Activated naive CD4-positive, alpha-beta T cell treated with anti-CD3 and anti-CD28 coated beads, Interleukin-2, amount 50 U/mL, for 24 hours (primary cell): ENCODE measurements at regions not wholly inside any gene's neighbourhood (a gene's known extent, or its start where the extent isn't known, plus 50 kb on each side); places are given as distances from the start of the nearest gene placed in this dataset.
"Not testable (repeated sequence)": the region's sequence is repeated elsewhere in the genome, so short reads cannot be mapped to it uniquely, and the experiment has no call there.

Experiments used
- H3K27ac Mint-ChIP-seq: one replicate; pipeline ENCODE4 v1.8.0; 2021; ENCODE audit warnings: mild to moderate bottlenecking, mixed read lengths
- H3K27me3 Mint-ChIP-seq: one replicate; pipeline ENCODE4 v1.8.0; 2021; ENCODE audit warnings: mixed read lengths
- H3K36me3 Mint-ChIP-seq: one replicate; pipeline ENCODE4 v1.8.0; 2021; ENCODE audit warnings: mixed read lengths
- H3K4me1 Mint-ChIP-seq: one replicate; pipeline ENCODE4 v1.8.0; 2021; ENCODE audit warnings: mixed read lengths
- H3K4me3 Mint-ChIP-seq: one replicate; pipeline ENCODE4 v1.8.0; 2021; ENCODE audit warnings: mild to moderate bottlenecking, mixed read lengths
- H3K9me3 Mint-ChIP-seq: one replicate; pipeline ENCODE4 v1.8.0; 2021; ENCODE audit warnings: mixed read lengths

DNA sequence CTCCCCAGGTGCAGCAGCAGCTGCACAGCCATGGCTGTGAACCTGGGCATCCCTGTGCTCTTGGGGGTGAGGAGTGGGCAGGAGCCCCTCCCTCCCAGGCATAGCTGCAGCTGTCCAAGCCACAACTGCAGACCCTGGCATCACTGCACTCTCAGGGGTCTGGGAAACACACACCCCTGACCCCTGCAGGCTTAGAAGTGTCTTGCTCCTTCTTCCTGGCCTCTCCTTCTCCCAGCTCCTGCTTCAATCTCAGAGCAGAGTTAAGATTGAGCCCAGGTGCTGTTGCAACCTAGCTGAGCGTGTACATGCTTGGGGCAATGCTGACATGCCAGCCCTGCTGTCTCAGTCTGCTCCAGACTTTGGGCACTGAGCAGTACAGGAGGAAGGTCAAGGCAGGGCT is 833.6 kb downstream of the FLRT2 start:
- no peaks in the 10 kb centered on the region for H3K27me3 Mint-ChIP-seq
- H3K4me1 Mint-ChIP-seq: no peaks in the 10 kb centered on the region
- no peaks in the 10 kb centered on the region for H3K36me3 Mint-ChIP-seq
- H3K4me3 Mint-ChIP-seq: no peak overlapping the region
- H3K27ac Mint-ChIP-seq: no peak overlapping the region
- no peaks in the 10 kb centered on the region for H3K9me3 Mint-ChIP-seq

DNA sequence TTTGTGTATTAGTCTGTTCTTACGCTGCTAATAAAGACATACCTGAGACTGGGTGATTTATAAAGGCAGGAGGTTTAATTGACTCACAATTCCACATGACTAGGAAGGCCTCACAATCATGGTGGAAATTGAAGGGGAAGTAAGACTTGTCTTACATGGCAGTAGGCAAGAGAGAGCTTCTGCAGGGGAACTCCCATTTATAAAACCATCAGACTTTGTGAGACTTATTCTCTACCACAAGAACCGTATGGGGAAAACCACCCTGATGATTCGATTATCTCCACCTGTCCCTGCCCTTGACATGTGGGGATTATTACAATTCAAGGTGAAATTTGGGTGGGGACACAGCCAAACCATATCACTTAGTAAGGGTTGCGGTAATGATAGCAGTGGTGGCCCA is 833.1 kb downstream of the FLRT2 start:
- Mint-ChIP-seq H3K27me3 (no peaks in the 10 kb centered on the region), H3K36me3 (no peaks in the 10 kb centered on the region), H3K4me3 (no peak overlapping the region), H3K4me1 (no peaks in the 10 kb centered on the region), H3K27ac (no peak overlapping the region), H3K9me3 (no peaks in the 10 kb centered on the region)

DNA sequence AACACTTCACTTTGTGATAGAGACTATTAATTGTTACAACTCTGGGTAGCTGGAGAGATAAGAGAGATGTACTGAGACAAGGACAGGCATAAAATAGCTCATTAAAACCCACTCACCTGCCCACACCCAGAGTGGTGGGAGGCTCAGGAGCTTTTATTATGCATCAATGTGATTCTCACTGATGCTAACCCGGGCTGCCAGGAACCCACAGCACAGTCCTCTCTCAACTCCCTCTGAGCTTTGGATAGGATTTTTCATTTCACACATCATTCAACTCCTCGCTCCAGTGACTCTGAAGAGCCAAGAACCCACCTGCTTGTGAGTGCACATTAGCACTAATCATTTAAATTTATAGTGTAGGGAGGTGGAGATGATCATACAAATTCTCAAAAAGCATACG is 827.9 kb downstream of the FLRT2 start:
- Mint-ChIP-seq H3K4me1 (no peaks in the 10 kb centered on the region), H3K9me3 (no peaks in the 10 kb centered on the region), H3K27me3 (no peaks in the 10 kb centered on the region), H3K4me3 (no peak overlapping the region), H3K36me3 (no peaks in the 10 kb centered on the region), H3K27ac (no peak overlapping the region)

DNA sequence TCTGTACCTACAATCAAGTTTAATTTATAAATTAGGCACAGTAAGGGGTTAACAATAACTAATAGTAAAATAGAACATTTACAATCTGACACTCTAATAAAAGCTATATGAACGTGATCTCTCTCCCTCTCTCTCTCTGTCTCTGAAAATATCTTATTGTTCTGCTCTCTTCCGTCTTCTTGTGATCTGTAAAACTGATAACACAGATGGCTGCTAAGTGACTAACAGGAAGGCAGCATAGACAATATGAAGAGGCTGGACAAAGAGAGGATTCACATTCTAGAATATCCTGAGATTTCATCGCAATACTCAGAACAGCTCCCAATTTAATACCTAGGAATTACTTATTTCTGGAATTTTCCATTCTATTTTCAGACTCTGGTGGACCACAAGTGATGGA is 827.2 kb downstream of the FLRT2 start:
- Mint-ChIP-seq H3K27me3 (no peaks in the 10 kb centered on the region), H3K36me3 (no peaks in the 10 kb centered on the region), H3K4me3 (no peak overlapping the region), H3K4me1 (no peaks in the 10 kb centered on the region), H3K9me3 (no peaks in the 10 kb centered on the region), H3K27ac (no peak overlapping the region)

DNA sequence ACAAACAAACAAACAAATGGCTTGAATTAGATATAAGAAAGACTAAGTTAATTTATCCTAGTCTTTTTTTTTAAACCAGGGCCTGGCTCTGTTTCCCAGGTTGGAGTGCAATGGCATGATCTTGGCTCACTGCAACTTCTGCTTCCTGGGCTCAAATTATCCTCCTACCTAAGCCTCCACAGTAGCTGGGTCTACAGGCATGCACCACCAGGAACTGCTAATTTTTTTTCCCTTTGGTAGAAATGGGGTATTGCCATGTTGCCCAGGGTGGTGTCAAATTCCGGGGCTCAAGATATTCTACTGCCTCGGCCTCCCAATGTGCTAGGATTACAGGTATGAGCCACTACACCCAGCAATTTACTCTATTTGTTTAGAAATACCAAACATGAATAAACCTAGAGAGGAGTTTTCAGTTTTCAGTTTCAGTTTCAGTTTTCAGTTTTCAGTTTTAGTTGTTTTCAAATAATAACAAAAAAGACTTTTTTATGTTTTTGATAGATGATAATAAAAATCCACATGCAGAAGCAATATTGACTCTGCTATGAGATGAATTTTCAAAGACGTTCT is 817.0 kb downstream of the FLRT2 start:
- Mint-ChIP-seq H3K27me3 (no peaks in the 10 kb centered on the region), H3K4me1 (peaks cover 7% of the 10 kb centered on the region), H3K9me3 (peaks cover 5% of the 10 kb centered on the region), H3K27ac (no peak overlapping the region), H3K36me3 (no peaks in the 10 kb centered on the region), H3K4me3 (no peak overlapping the region)

DNA sequence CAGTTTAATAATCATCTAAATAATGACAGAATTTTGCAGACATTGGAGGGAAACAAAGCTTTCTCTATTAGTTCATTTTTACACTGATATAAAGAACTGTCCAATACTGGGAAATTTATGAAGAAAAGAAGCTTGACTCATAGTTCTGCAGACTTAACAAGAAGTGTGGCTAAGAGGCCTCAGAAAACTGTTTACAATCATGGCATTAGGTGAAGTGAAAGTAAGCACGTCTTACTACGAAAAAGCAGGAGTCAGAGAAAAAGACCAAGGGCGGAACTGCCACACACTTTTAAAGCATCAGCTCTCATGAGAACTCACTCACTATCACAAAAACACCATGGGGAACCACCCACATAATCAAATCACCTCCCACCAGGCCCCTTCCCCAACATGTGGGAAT is 804.4 kb downstream of the FLRT2 start:
- no peak overlapping the region for H3K27ac Mint-ChIP-seq
- no peaks in the 10 kb centered on the region for H3K36me3 Mint-ChIP-seq
- peaks cover 18% of the 10 kb centered on the region for H3K9me3 Mint-ChIP-seq
- no peaks in the 10 kb centered on the region for H3K4me1 Mint-ChIP-seq
- H3K4me3 Mint-ChIP-seq: no peak overlapping the region
- H3K27me3 Mint-ChIP-seq: no peaks in the 10 kb centered on the region

DNA sequence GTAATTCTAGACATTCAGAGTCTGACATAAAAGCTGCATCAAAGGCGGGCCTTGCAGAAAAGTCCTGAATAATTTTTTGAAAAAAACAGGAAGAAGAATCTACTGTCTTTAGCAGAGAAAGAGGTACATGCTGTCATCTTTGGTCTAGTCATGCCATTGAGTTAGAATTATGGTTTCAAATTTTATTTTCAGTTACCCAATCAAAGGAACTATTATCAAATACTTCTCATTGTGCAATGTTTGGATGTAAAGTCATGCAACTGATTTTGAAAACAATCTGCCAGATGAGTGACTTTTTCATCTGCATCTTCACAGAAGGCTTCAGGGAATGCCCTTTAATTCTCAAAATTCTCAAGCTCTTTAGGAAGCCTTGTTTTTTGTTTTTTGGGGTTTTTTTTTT is 803.5 kb downstream of the FLRT2 start:
- Mint-ChIP-seq H3K27me3 (no peaks in the 10 kb centered on the region), H3K9me3 (peaks cover 18% of the 10 kb centered on the region), H3K4me1 (no peaks in the 10 kb centered on the region), H3K36me3 (no peaks in the 10 kb centered on the region), H3K4me3 (no peak overlapping the region), H3K27ac (no peak overlapping the region)

DNA sequence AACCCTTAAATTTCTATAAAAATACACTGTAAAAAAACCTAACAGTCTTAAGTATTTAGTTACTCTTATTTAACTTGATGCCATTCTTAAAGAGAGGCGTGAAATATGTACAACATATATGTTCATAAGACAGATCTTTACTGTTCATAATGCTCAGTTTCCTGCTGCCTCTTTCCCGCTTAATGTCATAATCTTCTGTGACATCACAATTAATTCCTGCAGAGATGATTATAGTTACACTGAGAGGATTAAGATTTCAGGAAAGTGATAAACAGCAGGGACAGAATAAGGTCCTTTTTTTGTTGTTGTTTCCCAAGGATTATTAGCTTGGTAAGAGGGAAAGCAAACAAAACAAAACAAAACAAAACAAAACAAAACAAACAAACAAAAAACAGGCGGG is 801.4 kb downstream of the FLRT2 start:
- H3K4me3 Mint-ChIP-seq: no peak overlapping the region
- no peaks in the 10 kb centered on the region for H3K4me1 Mint-ChIP-seq
- H3K9me3 Mint-ChIP-seq: peaks cover 13% of the 10 kb centered on the region
- H3K27me3 Mint-ChIP-seq: no peaks in the 10 kb centered on the region
- H3K27ac Mint-ChIP-seq: no peak overlapping the region
- no peaks in the 10 kb centered on the region for H3K36me3 Mint-ChIP-seq

DNA sequence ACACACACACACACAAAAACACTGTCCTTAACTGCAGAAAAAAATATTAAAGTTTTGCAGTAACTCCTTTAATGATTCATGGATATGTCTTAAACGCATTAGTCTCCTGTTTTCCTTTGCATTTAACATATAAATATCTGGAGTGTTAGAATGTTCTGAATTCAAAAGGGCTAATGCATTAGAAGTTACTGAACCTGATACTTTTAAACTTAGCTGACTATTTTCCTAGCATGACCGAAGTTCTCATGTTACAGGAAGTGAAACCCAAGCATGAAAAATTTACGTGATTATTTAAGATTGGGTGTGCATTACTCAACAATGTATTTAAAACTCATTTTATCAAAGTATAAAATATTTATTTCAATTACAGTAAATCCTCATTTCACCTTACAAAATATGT is 791.2 kb downstream of the FLRT2 start:
- H3K4me1 Mint-ChIP-seq: no peaks in the 10 kb centered on the region
- H3K9me3 Mint-ChIP-seq: peaks cover 9% of the 10 kb centered on the region
- no peak overlapping the region for H3K27ac Mint-ChIP-seq
- H3K4me3 Mint-ChIP-seq: no peak overlapping the region
- H3K36me3 Mint-ChIP-seq: no peaks in the 10 kb centered on the region
- H3K27me3 Mint-ChIP-seq: no peaks in the 10 kb centered on the region

DNA sequence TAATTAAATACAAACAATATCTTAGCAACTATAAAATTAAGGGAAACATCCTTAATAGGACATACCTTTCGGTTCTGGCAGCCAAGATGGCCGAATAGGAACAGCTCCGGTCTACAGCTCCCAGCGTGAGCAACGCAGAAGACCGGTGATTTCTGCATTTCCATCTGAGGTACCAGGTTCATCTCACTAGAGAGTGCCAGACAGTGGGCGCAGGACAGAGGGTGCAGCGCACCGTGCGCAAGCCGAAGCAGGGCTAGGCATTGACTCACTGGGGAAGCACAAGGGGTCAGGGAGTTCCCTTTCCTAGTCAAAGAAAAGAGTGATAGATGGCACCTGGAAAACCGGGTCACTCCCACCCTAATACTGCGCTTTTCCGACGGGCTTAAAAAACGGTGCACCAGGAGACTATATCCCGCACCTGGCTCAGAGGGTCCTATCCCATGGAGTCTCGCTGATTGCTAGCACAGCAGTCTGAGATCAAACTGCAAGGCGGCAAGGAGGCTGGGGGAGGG is 782.3 kb downstream of the FLRT2 start:
- H3K27me3 Mint-ChIP-seq, H3K36me3 Mint-ChIP-seq, H3K4me3 Mint-ChIP-seq, H3K9me3 Mint-ChIP-seq, H3K27ac Mint-ChIP-seq, H3K4me1 Mint-ChIP-seq: not testable (repeated sequence)

DNA sequence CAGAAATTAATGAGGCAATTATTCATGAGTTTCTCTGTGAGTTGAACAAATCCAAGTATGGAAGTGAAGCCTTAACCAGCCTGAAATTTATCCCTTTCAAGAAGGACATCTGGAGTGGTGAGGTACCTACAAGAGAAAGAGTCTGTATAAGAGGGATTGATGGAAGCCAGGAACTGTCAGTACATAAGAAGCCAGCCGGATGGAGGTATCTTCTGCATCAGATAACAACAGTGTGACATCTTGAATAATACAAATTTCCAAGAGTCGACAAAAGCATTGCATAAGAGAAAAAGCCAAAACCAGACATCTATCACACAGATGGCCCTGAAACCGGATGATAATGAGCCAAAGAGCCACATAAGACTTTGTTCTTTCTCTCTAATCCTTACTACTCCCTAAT is 781.2 kb downstream of the FLRT2 start:
- Mint-ChIP-seq H3K9me3 (peaks cover 5% of the 10 kb centered on the region), H3K36me3 (no peaks in the 10 kb centered on the region), H3K4me3 (no peak overlapping the region), H3K27ac (no peak overlapping the region), H3K27me3 (no peaks in the 10 kb centered on the region), H3K4me1 (no peaks in the 10 kb centered on the region)

DNA sequence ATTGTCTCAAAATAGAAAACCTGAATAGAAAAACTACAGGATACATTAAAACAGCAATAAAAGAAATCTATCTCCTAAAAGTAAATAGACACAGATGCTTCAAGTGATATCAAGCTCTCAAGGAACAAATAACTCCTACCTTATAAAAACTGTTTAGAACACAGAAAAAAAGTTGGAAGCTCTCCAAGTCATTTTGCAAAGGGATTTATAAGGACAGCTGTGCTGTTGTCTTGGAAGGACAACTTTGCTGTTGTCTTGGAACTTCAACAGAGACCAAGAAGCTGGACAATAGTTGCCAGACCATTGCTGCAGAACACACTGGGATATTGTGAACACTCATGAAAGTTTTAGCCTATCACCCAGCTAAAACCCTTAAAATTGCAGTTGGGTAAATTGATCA is 780.7 kb downstream of the FLRT2 start:
- Mint-ChIP-seq H3K27ac (no peak overlapping the region), H3K4me1 (no peaks in the 10 kb centered on the region), H3K9me3 (peaks cover 5% of the 10 kb centered on the region), H3K36me3 (no peaks in the 10 kb centered on the region), H3K4me3 (no peak overlapping the region), H3K27me3 (no peaks in the 10 kb centered on the region)

DNA sequence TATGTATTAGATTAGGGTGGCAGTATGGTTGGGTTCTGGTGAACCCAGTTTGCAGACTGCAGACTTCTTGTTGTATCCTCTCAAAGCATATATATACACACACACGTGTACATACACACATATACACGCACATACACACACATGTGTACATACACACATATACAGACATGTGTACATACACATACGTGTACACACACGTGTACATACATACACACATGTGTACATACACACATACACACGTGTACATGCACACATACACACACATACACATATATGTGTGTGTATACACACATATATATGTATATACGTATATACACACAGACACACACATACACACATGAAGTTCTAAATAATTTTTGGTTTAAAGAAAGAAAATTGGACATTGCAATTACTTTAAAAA is 780.2 kb downstream of the FLRT2 start:
- H3K4me1 Mint-ChIP-seq: no peaks in the 10 kb centered on the region
- no peak overlapping the region for H3K4me3 Mint-ChIP-seq
- H3K9me3 Mint-ChIP-seq: peaks cover 5% of the 10 kb centered on the region
- H3K27me3 Mint-ChIP-seq: no peaks in the 10 kb centered on the region
- H3K27ac Mint-ChIP-seq: no peak overlapping the region
- H3K36me3 Mint-ChIP-seq: no peaks in the 10 kb centered on the region

DNA sequence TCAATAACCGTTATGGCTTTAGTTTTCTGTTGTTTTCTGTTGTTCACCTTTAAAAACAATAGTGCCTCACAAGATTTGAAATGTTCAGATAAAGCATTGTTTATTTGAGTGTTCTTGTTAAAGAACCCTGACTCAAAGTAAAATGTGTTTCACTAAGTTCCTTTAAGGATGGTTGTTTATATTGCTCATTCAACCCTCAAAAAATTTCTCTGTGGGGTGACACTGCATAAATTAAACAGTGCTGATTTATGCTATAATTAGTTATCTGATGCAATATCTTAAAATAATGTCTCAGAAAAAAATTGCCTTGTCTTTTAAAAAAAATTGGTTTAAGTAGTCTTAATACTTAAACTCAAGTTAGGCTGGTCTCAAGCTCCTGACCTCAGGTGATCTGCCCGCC is 775.1 kb downstream of the FLRT2 start:
- Mint-ChIP-seq H3K27me3 (no peaks in the 10 kb centered on the region), H3K9me3 (peaks cover 10% of the 10 kb centered on the region), H3K27ac (no peak overlapping the region), H3K36me3 (no peaks in the 10 kb centered on the region), H3K4me1 (no peaks in the 10 kb centered on the region), H3K4me3 (no peak overlapping the region)

DNA sequence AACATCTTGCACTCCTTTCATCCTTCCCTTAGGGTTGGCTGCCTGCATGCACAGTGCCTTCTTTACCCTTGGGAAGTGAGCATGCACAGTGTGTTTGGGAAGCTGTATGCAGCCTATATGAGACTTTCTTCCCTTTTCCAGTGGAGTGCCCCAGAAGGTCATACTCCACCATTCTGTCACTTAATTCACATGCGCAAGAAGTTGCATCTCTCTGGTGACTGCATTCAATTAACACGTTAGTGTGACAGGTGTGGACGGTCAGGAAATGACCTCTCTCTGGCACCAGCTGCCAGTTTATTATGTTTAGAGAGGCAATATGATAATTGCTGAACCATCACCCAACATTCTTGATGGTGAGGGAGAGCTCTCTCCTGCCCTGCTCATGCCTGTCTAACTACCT is 770.0 kb downstream of the FLRT2 start:
- Mint-ChIP-seq H3K36me3 (no peaks in the 10 kb centered on the region), H3K27me3 (no peaks in the 10 kb centered on the region), H3K4me3 (no peak overlapping the region), H3K27ac (no peak overlapping the region), H3K9me3 (peaks cover 6% of the 10 kb centered on the region), H3K4me1 (no peaks in the 10 kb centered on the region)

DNA sequence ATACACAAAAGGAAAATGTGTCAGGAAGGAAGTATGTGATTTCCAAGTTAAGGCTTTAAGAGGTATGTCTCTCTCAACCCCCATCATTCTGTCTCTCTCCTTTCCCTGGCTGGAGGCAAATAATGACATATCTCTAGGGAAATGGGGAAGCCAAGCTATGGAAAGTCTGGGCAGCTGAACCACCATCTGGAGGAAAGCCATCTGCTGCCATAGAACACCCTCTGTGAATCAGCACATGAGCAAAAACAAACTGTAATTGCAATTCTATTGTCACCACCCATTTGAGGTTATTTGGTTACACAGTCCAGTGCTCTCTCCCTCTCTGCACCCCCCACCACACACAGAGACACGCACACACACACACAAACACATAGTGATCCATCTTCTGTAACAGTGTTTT is 766.2 kb downstream of the FLRT2 start:
- Mint-ChIP-seq H3K4me3 (no peak overlapping the region), H3K9me3 (no peaks in the 10 kb centered on the region), H3K27me3 (no peaks in the 10 kb centered on the region), H3K4me1 (no peaks in the 10 kb centered on the region), H3K36me3 (no peaks in the 10 kb centered on the region), H3K27ac (no peak overlapping the region)

DNA sequence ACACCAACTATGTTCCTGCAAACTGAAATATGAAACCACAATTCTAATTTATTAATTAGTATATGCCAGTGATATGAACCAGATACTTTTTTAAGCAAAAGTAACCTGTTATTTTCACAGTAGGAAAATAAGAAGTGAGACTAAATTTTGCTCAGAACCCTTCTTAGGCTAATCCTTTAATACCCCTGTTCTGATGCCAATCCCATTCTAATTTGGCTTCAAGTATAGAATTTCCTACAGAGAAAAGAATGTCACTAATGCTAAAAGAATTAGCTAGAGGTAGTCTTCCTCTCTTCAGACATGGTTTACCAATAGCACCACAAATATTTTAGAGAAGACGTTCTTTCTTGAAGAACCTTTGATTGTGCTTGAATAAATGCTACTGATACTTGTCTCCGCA is 758.4 kb downstream of the FLRT2 start:
- Mint-ChIP-seq H3K27ac (no peak overlapping the region), H3K4me1 (no peaks in the 10 kb centered on the region), H3K27me3 (no peaks in the 10 kb centered on the region), H3K36me3 (no peaks in the 10 kb centered on the region), H3K4me3 (no peak overlapping the region), H3K9me3 (no peaks in the 10 kb centered on the region)
